CD14-positive monocyte (primary cell): ENCODE measurements at regions not wholly inside any gene's neighbourhood (a gene's known extent, or its start where the extent isn't known, plus 50 kb on each side); places are given as distances from the start of the nearest gene placed in this dataset.

Experiments used
- DNase-seq, 3 donors: peaks; one replicate each; pipeline ENCODE4 v3.0.0-alpha.2; 2011 to 2022
- H2AFZ ChIP-seq: 2 replicates; pipeline ENCODE4 v1.6.0; 2012; ENCODE audit warnings: mild to moderate bottlenecking, low read depth, low read length, inconsistent platforms; ENCODE audit not compliant: insufficient read depth, poor library complexity, severe bottlenecking
- H3K27ac ChIP-seq, 2 donors: 1 replicate in 1 of 2; 2 replicates in 1 of 2; pipeline ENCODE4 v1.5.1; 2012 to 2013; ENCODE audit warnings: low read length in 2 of 2, control low read depth in 1 of 2, inconsistent platforms in 1 of 2, low read depth in 1 of 2, mild to moderate bottlenecking in 1 of 2
- H3K27me3 ChIP-seq, 2 donors: one replicate each; pipeline versions ENCODE4 v1.6.0 to v1.6.1; 2011 to 2013; ENCODE audit warnings: low read length in 2 of 2; ENCODE audit not compliant: control insufficient read depth in 2 of 2, insufficient read depth in 2 of 2
- H3K36me3 ChIP-seq, 2 donors: replicated peaks in 1 of 2; 1 replicate in 1 of 2; 2 replicates in 1 of 2; pipeline versions ENCODE4 v1.5.1 to v1.6.1; 2012 to 2013; ENCODE audit warnings: low read length in 2 of 2, control low read depth in 1 of 2, inconsistent platforms in 1 of 2, mild to moderate bottlenecking in 1 of 2; ENCODE audit not compliant: insufficient read depth in 2 of 2, control insufficient read depth in 1 of 2
- H3K4me1 ChIP-seq, 2 donors: 1 replicate in 1 of 2; 2 replicates in 1 of 2; pipeline versions ENCODE4 v1.5.1 to v1.6.1; 2012 to 2013; ENCODE audit warnings: low read length in 2 of 2, control low read depth in 1 of 2, inconsistent platforms in 1 of 2, mild to moderate bottlenecking in 1 of 2, moderate library complexity in 1 of 2; ENCODE audit not compliant: insufficient read depth in 2 of 2, control insufficient read depth in 1 of 2
- H3K4me2 ChIP-seq: replicated peaks from 2 replicates; pipeline ENCODE3; 2012; ENCODE audit warnings: low read length, moderate library complexity, mild to moderate bottlenecking; ENCODE audit not compliant: poor library complexity, severe bottlenecking; ENCODE audit errors: extremely low read depth
- H3K4me3 ChIP-seq, 3 experiments: fragments of 200-600 bp in 1 of 3; sonication (generic) in 1 of 3; replicated peaks in 1 of 3; 1 replicate in 2 of 3; 2 replicates in 1 of 3; pipeline ENCODE4 v1.5.1; 2011 to 2013; ENCODE audit warnings: low read length in 3 of 3, mild to moderate bottlenecking in 3 of 3, control low read depth in 2 of 3, low read depth in 2 of 3, inconsistent platforms in 1 of 3, moderate library complexity in 1 of 3
- H3K79me2 ChIP-seq: 2 replicates; pipeline ENCODE4 v1.6.0; 2012; ENCODE audit warnings: mild to moderate bottlenecking, control low read depth, inconsistent platforms, low read length, moderate library complexity; ENCODE audit not compliant: insufficient read depth
- H3K9ac ChIP-seq: 2 replicates; pipeline ENCODE4 v1.6.0; 2017; ENCODE audit warnings: low read length, mild to moderate bottlenecking; ENCODE audit not compliant: insufficient read depth, poor library complexity, severe bottlenecking
- H3K9me3 ChIP-seq, 2 donors: replicated peaks in 1 of 2; 1 replicate in 1 of 2; 2 replicates in 1 of 2; pipeline versions ENCODE4 v1.5.1 to v1.6.1; 2012 to 2013; ENCODE audit warnings: low read length in 2 of 2, control low read depth in 1 of 2; ENCODE audit not compliant: control insufficient read depth in 1 of 2, insufficient read depth in 1 of 2
- H4K20me1 ChIP-seq: 2 replicates; pipeline ENCODE4 v1.6.0; 2012; ENCODE audit warnings: mild to moderate bottlenecking, low read length, control low read depth, moderate library complexity; ENCODE audit not compliant: insufficient read depth
- H3K27ac Mint-ChIP-seq, 7 donors: one replicate each; pipeline ENCODE4 v1.8.0; 2020; ENCODE audit warnings: mild to moderate bottlenecking in 7 of 7, mixed read lengths in 7 of 7, moderate library complexity in 6 of 7, inconsistent platforms in 2 of 7
- H3K27me3 Mint-ChIP-seq, 3 donors: one replicate each; pipeline ENCODE4 v1.8.0; 2021 to 2022; ENCODE audit warnings: low read depth in 3 of 3, mild to moderate bottlenecking in 3 of 3, mixed read lengths in 3 of 3, moderate library complexity in 3 of 3, inconsistent platforms in 1 of 3
- H3K36me3 Mint-ChIP-seq, 2 donors: one replicate each; pipeline ENCODE4 v1.8.0; 2020; ENCODE audit warnings: mixed read lengths in 2 of 2, inconsistent platforms in 1 of 2, mild to moderate bottlenecking in 1 of 2
- H3K4me1 Mint-ChIP-seq: one replicate; pipeline ENCODE4 v1.8.0; 2020; ENCODE audit warnings: mild to moderate bottlenecking, mixed read lengths
- H3K4me3 Mint-ChIP-seq, 2 donors: one replicate each; pipeline ENCODE4 v1.8.0; 2020; ENCODE audit warnings: mild to moderate bottlenecking in 2 of 2, mixed read lengths in 2 of 2, moderate library complexity in 1 of 2
- H3K9me3 Mint-ChIP-seq, 7 donors: one replicate each; pipeline ENCODE4 v1.8.0; 2020 to 2022; ENCODE audit warnings: mixed read lengths in 7 of 7, mild to moderate bottlenecking in 6 of 7, moderate library complexity in 6 of 7, inconsistent platforms in 2 of 7
- CTCF ChIP-seq: fragments of 200-600 bp; IDR thresholded peaks from one replicate; pipeline ENCODE4 v1.8.0; 2022; ENCODE audit warnings: antibody characterized with exemption, mild to moderate bottlenecking
- WGBS: methylation state at CpG from one replicate; pipeline ENCODE4 v1.1.5; 2013; ENCODE audit warnings: missing lambda C conversion rate; ENCODE audit not compliant: insufficient coverage; 5-methylcytosine and 5-hydroxymethylcytosine counted together
- intact Hi-C, 2 donors: fragments of 100-400 bp; cut with micrococcal nuclease; formaldehyde crosslinking; loops; one replicate each; pipeline versions ENCODE4 v1.15.0 to v1.15.1; 2023

GRCh38 chr13:50584856-50585580 is 258.5 kb downstream of the DLEU7 start:
- peaks cover 13% of the 10 kb centered on the region for H3K4me1 Mint-ChIP-seq
- no peak for DNase-seq
- TF ChIP-seq CTCF = no peak
- no peaks in the 10 kb centered on the region for H4K20me1 ChIP-seq
- H3K27me3 ChIP-seq = no peaks in the 10 kb centered on the region
- peaks cover 0 to 2% (median 0%) of the 10 kb centered on the region in 7 donors for H3K9me3 Mint-ChIP-seq
- no peaks in the 10 kb centered on the region for H3K9me3 ChIP-seq
- peaks cover 14% of the 10 kb centered on the region in 2 donors for H3K4me1 ChIP-seq
- no peak overlapping the region for H3K4me3 ChIP-seq
- H3K4me2 ChIP-seq = no peak overlapping the region
- H3K27me3 Mint-ChIP-seq = peaks cover 0 to 6% (median 3%) of the 10 kb centered on the region in 3 donors
- no peak overlapping the region for H2AFZ ChIP-seq
- H3K9ac ChIP-seq = no peak overlapping the region
- no peak overlapping the region for H3K27ac Mint-ChIP-seq
- 89% methylated on average over 4 of the region's 10 CpGs for WGBS
- peaks cover 0 to 1% of the 10 kb centered on the region in 2 donors for H3K36me3 Mint-ChIP-seq
- no peaks in the 10 kb centered on the region for H3K79me2 ChIP-seq
- intact Hi-C loops = loop anchor here in 1 of 2 donors (10.0 kb wide), 1 partner anchor 90 kb away; no protein-coding TSS in a partner anchor
- no peaks in the 10 kb centered on the region for H3K36me3 ChIP-seq
- H3K27ac ChIP-seq = no peak overlapping the region
- no peak overlapping the region for H3K4me3 Mint-ChIP-seq

DNA sequence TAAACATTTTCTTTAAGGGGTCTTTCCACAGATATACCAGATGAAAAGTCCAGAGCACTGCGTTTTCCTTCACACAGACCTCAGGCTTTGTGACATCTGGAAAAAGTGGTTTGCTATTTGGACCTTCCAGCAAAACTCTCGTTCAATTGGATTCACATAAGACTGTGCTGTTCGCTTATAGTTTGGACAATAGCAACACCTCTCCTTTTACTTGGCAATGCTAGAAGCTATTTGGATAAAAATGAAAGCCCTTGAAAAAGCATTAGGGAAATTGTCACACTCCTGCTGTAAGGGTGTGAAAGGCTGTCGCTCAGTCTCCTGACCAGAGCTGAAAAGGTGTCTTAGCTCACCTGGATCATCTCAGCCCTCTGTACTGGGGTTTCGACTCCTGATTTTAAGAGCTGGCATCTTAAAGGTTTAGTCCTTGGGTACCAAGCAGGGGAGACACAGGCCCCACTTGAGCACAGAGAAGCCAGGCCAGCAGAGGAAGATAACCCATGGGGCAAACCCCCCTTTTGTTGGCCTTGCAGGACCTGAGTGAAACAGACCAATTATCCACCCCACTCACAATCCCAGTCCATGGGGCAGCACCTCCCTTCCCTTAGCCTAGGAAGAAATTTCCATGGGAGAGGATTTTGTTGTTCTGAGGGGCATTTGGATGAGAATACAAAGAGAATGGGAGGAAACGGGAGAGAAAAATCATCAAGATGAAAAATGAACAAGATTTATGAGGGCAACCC is 257.6 kb downstream of the DLEU7 start:
- Mint-ChIP-seq H3K9me3 (peaks cover 0 to 2% (median 0%) of the 10 kb centered on the region in 7 donors), H3K27ac (no peak overlapping the region), H3K4me3 (no peak overlapping the region), H3K36me3 (peaks cover 0 to 1% of the 10 kb centered on the region in 2 donors), H3K27me3 (peaks cover 0 to 6% (median 3%) of the 10 kb centered on the region in 3 donors), H3K4me1 (peaks cover 13% of the 10 kb centered on the region)
- no peaks in the 10 kb centered on the region for H3K79me2 ChIP-seq
- no peaks in the 10 kb centered on the region for H3K36me3 ChIP-seq
- no peaks in the 10 kb centered on the region for H3K9me3 ChIP-seq
- H4K20me1 ChIP-seq = no peaks in the 10 kb centered on the region
- no peak for DNase-seq
- no peak overlapping the region for H3K9ac ChIP-seq
- TF ChIP-seq CTCF = no peak
- no peaks in the 10 kb centered on the region for H3K27me3 ChIP-seq
- H2AFZ ChIP-seq = no peak overlapping the region
- H3K4me1 ChIP-seq = peaks cover 14% of the 10 kb centered on the region in 2 donors
- WGBS = 88% methylated on average over 2 of the region's 6 CpGs
- H3K4me2 ChIP-seq = no peak overlapping the region
- H3K4me3 ChIP-seq = no peak overlapping the region
- H3K27ac ChIP-seq = no peak overlapping the region
- intact Hi-C loops = loop anchor here in 1 of 2 donors (10.0 kb wide), 1 partner anchor 89 kb away; no protein-coding TSS in a partner anchor
